H7 (cell line): ENCODE measurements at regions not wholly inside any gene's neighbourhood (a gene's known extent, or its start where the extent isn't known, plus 50 kb on each side); places are given as distances from the start of the nearest gene placed in this dataset.

Experiments used
- DNase-seq: peaks from one replicate; pipeline ENCODE4 v3.0.0; 2012
- H3K27me3 ChIP-seq: 2 replicates; pipeline ENCODE4 v1.6.0; 2011; ENCODE audit warnings: mild to moderate bottlenecking, low read length; ENCODE audit not compliant: control insufficient read depth, insufficient read depth
- H3K36me3 ChIP-seq: replicated peaks from 2 replicates; pipeline ENCODE4 v1.5.1; 2011; ENCODE audit warnings: low read length; ENCODE audit not compliant: control insufficient read depth, insufficient read depth
- H3K4me3 ChIP-seq: 2 replicates; pipeline ENCODE4 v1.5.1; 2011; ENCODE audit warnings: low read depth, mild to moderate bottlenecking, control low read depth, low read length, moderate library complexity; ENCODE audit not compliant: insufficient read depth

DNA sequence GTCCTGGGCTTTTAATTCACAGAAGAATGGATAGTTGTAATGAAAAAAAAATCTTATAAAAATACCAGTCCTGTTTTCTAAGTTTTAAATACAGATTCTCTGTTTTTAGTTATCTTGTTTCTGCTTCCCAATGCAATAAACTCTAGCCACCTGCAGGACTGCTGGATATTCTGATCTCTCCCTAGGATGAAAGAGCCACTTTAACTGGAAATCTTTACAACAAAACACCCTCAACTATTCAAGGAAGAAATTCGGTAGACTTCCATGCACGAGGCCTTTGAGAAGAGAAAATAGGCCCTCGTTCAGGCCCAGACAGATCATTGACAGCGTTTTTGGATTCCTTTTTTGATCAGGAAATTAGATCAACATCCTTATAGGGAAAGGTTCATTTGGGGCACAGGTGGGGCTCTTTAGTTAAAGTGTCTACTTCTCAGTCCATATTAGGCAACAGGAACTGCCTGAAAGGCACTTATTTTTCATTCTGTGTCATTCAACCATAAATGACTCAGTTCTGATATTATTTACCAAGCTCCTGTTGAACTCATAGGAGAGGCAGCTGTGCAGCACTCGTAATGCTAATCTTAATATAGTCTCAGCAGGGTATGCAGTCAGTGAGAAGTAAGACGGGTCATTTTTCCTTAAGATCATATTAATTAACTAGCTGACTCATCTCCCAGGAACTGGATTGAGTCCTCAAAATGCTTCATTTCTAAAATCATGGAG lies 71.1 kb upstream of the ERRFI1 start:
- Histone ChIP-seq H3K36me3 (no peaks in the 10 kb centered on the region), H3K27me3 (no peaks in the 10 kb centered on the region), H3K4me3 (no peak overlapping the region)
- no peak for DNase-seq

DNA sequence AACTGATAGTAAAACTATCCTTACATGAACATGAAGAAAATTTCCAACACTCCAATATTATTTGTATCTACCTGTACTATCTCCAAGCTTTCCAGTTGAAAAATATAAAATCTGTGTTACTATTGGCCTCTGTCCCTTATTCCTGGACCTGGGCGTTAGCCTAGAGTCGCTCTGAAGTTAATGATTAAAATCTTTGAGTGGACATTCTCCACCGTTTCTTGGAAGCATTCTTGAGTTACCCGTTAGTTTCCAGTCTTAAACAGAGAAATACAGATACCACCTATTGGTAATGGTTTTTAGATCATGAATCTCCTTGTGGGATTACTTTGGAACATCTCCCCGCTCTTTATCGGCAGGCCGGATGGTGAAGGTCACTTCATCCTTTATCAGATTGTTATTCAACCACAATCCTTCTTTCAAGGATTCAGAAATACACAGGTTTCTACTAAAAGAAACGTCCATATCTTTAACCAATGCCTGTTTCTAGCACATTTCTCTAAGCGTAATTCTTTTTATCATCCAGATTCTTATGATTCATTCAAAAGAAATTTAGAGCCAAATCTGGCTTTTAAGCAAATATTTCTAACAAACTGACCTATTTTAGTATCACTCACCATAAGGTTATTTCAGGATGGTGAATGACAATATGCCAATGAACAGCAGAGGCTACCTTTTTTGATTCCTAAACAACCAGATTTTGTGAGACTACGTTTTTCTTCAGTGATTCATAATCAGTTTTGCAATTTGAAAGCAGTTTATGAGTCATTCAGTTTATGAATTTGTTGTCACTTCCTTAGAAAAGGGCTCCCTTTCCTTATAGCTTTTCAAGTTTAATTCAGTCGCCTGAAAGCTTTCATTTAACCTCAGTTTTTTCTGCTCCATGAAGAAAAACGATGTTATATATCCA lies 70.2 kb upstream of the ERRFI1 start:
- no peak overlapping the region for H3K4me3 ChIP-seq
- DNase-seq: no peak
- H3K27me3 ChIP-seq: no peaks in the 10 kb centered on the region
- no peaks in the 10 kb centered on the region for H3K36me3 ChIP-seq

DNA sequence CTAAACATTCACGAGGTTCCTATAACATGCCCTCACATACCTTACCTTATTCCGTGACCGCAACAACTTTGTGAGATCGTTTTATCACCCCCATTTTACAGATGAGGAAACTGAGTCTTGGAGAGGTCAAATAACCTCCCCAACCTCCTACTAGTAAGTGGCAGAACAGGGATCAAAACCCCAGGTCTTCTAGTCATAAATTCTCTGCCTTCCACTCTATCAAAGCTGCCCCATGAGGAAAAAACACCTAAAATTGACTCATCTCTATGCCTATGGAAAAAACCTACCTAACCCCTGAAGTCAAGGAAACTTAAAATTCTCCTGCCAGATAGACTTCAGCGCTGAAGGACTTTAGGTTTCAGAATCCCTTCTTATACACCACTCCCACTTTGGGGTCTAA lies 69.5 kb upstream of the ERRFI1 start:
- no peak for DNase-seq
- H3K4me3 ChIP-seq: no peak overlapping the region
- no peaks in the 10 kb centered on the region for H3K27me3 ChIP-seq
- H3K36me3 ChIP-seq: no peaks in the 10 kb centered on the region

DNA sequence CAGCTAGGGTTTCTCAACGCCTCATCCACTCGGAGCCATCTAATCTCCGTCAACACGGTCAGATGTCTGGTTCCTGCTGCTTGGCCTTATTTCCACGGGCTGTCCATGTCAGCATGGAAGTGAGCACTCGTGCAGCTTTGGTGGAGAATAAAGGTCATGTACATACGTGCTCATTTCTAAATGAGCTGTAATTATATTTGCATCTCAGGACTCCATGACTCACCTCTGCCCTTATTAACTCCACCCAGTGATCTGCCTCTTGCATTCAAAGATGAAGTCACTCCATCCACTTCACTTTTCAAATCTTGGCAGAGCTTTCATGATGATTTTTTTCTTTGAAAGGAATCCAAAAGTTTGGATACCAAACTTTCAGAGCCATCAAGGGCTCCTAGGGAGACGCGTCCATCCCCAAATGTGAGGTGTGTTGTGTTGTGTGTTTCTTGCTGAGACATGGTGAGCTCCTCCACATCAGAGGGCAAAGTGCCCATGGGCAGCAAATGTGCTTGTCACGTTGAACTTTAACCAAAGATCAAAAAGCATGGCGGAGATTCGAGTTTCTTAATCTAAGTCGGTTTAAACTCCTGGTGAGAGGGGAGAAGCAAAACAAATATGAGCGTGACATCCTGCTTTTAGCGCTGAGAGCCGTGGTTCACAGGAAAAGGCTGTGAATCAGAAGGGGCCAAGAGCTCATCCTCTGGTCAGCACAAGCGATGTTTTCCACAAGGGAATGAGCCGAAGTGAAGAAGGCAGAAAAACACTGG lies 68.6 kb upstream of the ERRFI1 start:
- Histone ChIP-seq H3K27me3 (no peaks in the 10 kb centered on the region), H3K4me3 (no peak overlapping the region), H3K36me3 (no peaks in the 10 kb centered on the region)
- no peak for DNase-seq

DNA sequence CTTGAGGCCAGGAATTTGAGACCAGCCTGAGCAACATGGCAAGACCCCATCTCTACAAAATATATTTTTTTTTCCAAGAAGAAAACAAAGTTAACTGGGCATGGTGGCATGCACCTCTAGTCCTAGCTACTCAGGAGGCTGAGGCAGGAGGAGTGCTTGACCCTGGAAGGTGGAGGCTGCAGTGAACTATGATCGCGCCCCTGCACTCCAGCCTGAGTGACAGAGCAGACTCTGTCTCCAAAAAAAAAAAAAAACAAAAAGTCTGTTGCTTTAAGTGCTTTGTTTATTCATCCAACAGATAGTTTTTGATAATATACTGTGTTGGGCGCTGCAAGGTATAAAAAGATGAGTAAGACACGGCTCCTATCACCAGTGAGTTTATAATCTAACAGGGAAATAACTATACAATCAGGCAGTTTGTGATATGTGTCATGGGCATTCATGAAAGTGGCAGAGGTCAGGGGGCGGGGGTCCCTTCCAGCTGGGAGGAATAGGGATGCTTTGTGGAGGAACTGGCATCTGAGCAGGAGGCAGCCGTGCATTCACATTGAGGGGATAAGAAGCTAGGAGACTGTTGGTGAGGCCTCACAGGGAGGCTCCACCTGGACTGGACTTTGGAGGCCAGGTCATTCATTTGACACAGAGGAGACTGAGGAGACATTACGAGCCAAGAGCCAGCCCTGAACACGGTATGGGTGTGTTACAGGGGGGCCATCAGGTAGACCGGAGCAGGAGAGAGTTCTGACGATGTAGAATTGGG lies 67.3 kb upstream of the ERRFI1 start:
- no peak for DNase-seq
- H3K27me3 ChIP-seq: no peaks in the 10 kb centered on the region

DNA sequence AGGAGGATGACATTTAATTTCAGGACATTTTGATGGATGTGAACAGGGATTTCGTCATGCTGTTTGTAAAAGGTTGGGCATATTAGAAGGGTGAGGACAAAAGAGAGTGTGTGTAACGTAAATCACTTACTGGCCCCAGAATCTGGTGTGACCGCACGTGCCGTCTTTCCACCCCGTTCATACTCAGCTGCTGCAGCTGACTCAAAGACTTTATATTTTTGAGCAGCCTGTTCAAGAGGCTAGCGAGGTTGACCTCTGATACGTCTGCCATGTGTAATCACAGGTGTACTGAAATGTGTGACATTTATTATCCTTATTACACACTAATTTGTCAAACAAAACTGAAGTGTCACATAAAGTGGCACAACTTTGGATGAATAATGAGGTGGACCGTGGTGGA lies 66.5 kb upstream of the ERRFI1 start:
- no peak overlapping the region for H3K4me3 ChIP-seq
- no peaks in the 10 kb centered on the region for H3K27me3 ChIP-seq
- no peak for DNase-seq
- no peaks in the 10 kb centered on the region for H3K36me3 ChIP-seq

More for the DNA sequence above, 67.3 kb upstream of the ERRFI1 start:
- H3K36me3 ChIP-seq: no peaks in the 10 kb centered on the region
- no peak overlapping the region for H3K4me3 ChIP-seq

DNA sequence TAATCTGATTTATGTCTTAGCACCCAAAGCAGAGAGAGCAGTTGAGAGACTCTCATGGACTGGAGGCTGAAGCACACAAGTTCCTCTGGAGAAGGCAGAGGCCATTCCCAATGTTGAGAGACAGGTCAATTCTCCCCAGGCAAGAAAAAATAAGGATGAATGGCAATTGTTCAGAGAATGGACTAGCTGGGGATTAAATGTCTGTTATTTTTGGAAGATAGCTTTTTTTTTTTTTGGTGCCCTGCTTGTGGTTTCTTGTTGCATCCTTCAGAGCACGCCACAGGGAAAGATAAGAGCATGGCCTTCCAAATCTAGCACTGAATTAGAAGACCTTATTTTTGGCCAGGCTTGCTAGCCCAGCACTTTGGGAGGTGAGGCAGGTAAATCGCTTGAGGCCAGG lies 65.6 kb upstream of the ERRFI1 start:
- Histone ChIP-seq H3K36me3 (no peaks in the 10 kb centered on the region), H3K27me3 (no peaks in the 10 kb centered on the region), H3K4me3 (no peak overlapping the region)
- DNase-seq: no peak

DNA sequence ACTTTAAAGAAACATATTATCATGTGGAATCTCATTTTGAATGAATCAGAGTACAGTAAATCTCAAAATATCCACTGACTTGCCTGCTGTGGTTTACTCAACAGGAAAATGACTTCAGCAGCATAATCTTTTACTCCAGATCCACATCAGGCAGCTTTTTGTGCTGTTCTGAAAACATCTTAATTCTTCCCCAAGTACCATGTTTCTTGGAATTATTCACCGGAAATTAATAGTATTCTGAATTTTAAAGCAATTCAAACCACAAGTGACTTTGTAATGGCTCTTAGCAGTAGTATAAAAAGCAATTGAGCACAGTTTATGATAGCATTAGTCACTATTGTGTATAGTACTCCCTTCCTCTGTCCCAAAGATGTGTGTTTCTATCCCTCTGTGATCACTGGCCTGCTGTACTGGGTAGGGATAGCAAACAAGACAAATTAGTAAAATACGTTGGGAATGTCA lies 64.2 kb upstream of the ERRFI1 start:
- no peak overlapping the region for H3K4me3 ChIP-seq
- DNase-seq: no peak
- no peaks in the 10 kb centered on the region for H3K36me3 ChIP-seq
- no peaks in the 10 kb centered on the region for H3K27me3 ChIP-seq

DNA sequence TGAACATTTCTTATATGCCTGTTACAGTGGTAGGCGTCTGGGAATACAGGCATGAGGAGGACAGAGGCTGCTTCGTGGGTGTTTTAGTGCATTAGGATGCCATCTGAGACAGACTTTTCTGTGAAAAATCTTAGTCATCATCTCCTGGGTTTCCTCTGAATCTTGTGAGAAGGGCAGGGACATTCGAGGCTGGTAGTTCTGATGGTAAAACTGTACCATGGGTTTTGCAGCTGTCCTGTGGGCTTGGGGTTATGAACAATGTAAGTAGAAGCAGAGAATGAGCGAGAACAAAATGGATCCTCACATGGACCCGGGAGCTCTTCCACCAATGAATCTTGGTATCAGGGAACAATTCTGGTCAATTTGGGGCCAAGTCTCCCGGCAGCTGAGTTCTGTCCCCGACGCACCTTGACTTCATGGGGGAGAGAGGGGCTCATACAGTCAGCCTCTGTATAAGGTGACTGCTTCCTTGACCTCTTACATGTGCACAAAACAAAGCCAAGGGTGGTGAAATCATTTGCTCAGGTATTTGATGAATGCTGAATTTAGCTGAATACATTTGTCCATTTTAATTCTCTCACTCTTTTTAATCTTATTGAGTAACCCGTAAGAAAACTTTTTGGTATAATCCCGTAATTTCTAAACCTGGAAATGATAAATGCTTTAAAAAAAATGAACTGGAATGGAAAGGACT lies 63.6 kb upstream of the ERRFI1 start:
- Histone ChIP-seq H3K27me3 (no peaks in the 10 kb centered on the region), H3K4me3 (no peak overlapping the region), H3K36me3 (no peaks in the 10 kb centered on the region)
- no peak for DNase-seq

DNA sequence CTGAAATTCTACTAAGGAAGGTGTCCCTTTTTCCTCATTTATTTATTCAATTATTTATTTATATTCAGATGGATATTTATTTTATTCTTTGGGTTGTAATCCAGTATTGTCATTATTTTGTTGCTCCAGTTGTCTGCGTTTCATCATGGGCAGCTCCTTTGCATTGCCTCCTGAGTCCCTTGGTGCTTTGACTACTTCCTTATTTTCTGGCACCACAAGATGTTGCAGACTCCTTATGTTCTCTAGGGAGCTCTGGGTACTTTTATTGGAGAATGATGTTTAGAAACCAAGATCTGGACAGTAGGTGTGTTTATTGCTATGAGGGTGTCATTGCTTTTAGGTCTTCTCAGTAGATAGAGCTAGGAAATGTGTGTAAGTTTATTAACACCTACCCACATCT lies 59.9 kb upstream of the ERRFI1 start:
- DNase-seq: no peak
- Histone ChIP-seq H3K27me3 (no peaks in the 10 kb centered on the region), H3K36me3 (no peaks in the 10 kb centered on the region), H3K4me3 (no peak overlapping the region)

DNA sequence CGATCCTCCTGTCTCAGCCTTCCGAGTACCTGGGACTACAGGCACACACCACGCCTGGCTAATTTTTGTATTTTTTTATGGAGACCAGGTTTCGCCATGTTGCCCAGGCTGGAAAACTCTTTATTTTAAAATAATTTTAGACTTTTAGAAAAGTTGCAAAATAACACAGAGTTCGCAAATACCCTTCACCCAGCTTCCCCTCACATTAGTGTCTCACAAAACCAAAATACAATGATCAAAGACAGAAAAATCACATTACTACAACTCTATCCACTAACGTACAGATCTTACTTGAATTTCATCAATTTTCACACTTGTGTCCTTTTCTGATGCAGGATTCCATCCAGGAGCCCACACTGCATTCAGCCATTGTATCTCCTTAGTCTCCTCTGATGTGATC lies 58.8 kb upstream of the ERRFI1 start:
- no peak overlapping the region for H3K4me3 ChIP-seq
- no peaks in the 10 kb centered on the region for H3K36me3 ChIP-seq
- no peaks in the 10 kb centered on the region for H3K27me3 ChIP-seq
- DNase-seq: no peak

DNA sequence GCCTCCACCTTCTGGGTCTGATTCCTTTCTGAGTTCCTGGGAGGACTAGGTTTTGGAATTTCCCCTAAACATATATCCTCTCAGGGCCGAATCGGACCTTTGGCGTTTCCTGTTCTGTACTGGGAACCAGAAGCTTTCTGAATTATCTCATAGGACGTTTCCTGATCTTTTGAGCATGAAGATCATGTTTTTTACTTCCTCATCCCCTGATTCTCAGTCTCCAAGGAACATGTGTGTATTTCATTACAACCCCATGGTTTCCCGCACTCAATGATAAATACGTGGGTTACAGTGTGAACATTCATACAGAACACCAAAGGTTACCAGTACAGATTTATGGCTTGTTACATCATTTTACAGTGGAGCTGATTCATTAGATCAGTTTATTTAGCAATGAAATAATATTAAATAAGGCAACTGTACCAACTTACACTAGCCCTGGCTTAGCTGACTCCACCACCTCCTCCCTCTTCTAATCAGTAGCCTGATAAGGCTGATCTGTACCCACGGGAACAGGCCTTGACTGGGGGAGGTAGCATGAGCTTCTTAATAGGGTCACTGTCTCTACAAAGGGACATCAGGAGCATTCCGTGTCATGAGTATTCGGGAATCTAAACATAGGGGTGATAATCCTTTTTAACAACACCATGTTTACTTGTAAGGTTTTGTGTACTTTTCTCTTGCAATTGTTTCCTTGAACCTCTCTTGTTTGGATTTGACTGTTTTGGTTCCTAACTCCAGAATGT lies 57.8 kb upstream of the ERRFI1 start:
- no peak overlapping the region for H3K4me3 ChIP-seq
- DNase-seq: no peak
- no peaks in the 10 kb centered on the region for H3K36me3 ChIP-seq
- no peaks in the 10 kb centered on the region for H3K27me3 ChIP-seq

DNA sequence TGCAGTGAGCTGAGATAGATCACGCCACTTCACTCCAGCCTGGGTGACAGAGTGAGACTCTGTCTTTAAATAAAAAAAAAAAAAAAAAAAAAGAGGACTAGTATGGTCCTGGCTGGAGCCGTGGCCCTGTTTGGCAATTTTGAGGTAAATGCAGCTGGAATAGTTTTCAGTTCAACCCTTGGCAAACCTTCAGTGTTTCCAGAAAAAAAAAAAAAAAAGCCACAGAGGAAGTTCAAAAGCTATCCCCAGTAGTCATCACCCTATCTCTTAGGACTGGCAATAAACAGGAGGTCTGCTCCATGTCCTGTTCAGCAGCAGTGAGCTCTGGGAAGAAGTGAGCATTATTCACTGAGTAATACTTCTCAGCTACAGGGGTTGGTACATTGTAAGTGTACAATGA lies 56.8 kb upstream of the ERRFI1 start:
- Histone ChIP-seq H3K4me3 (no peak overlapping the region), H3K36me3 (no peaks in the 10 kb centered on the region), H3K27me3 (no peaks in the 10 kb centered on the region)
- DNase-seq: no peak
